ENCODE measurements at regions not wholly inside any gene's neighbourhood (a gene's known extent, or its start where the extent isn't known, plus 50 kb on each side); places are given as distances from the start of the nearest gene placed in this dataset.

DNA sequence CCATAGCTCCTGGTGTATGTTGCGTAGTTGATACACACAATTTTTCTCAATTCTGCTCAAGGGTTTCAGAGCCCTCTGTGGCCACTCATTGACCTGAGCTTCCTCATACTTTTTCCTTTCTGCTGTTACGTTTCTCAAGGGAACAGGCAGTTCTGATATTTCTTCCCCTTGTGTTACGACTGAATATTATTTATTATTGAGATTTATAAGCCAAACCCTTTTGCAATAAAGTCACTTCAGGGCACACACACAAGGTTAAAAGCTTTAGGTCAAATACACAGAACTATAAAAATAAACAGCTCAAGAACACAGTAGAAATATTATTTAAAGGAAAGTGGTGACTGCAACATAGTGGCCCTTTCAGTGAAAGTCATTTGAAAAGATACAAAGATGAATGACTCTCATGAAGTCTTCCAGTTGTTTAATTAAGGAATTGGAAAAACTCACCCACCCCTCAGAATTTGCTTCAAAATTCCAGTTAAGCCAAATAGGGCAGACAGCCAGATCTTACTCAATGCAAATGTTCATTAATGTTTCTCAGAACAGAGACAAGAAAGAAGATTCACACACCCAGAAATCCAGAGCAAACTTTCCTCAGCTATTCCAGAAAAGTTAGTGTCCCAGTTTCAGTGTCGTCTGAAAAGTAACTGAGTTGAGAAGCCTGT is 179.7 kb downstream of the TRIB2 start:
- H3K4me3 ChIP-seq = no peak overlapping the region
- TF ChIP-seq, protein P1, sequence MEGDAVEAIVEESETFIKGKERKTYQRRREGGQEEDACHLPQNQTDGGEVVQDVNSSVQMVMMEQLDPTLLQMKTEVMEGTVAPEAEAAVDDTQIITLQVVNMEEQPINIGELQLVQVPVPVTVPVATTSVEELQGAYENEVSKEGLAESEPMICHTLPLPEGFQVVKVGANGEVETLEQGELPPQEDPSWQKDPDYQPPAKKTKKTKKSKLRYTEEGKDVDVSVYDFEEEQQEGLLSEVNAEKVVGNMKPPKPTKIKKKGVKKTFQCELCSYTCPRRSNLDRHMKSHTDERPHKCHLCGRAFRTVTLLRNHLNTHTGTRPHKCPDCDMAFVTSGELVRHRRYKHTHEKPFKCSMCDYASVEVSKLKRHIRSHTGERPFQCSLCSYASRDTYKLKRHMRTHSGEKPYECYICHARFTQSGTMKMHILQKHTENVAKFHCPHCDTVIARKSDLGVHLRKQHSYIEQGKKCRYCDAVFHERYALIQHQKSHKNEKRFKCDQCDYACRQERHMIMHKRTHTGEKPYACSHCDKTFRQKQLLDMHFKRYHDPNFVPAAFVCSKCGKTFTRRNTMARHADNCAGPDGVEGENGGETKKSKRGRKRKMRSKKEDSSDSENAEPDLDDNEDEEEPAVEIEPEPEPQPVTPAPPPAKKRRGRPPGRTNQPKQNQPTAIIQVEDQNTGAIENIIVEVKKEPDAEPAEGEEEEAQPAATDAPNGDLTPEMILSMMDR (IDR thresholded peaks at IDR 0.05; ENCODE audit: borderline replicate concordance) = no peak
- DNase-seq = no peak
- H3K27ac ChIP-seq (replicated peaks) = peak overlapping the region; percentile 58
- intact Hi-C loops (cut with micrococcal nuclease) = no loop called here
- H3K4me1 ChIP-seq = no peaks in the 10 kb centered on the region
- H3K9me3 ChIP-seq (replicated peaks) = peaks cover 35% of the 10 kb centered on the region
- H3K27me3 ChIP-seq (ENCODE audit: low read depth) = no peaks in the 10 kb centered on the region
- H3K36me3 ChIP-seq = no peaks in the 10 kb centered on the region

DNA sequence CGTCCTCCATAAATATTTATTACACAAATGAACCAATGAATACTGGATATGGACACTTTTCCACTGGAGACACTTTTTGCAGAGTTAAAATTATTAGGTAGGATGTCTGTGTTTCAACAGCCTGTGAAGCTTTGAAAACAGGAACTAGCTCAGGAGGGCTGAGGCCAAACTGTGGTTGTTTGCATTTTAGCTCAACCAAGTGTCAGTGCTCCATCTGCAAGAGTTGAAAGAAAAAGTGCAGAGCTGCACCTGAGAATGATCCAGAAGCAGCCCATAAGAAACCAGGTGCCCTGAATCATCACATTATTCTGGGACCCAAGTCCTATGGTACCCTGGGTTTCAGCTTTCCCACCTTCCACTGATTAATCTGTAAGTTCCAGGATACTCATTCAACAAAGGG is 180.4 kb downstream of the TRIB2 start:
- peak overlapping the region; percentile 58 for H3K27ac ChIP-seq (replicated peaks)

DNA sequence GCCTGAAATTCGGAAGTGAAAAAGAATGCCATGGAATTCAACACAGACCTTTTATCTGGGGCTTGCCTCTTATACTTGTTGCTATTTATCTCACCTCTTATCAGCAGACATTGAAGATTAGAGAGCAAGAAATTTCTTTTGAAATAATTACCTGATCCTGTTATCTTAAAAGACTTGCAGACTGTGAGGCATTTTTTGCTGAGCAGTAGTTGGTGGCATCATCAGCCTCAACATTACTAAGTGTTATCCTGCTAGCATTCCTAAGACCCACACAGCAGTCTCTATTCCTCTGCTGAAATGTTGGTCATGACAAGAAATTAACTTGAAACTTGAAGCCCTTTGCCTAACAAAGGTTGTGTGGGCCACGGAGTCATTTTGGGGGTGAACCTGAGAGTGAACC is 186.5 kb downstream of the TRIB2 start:
- H3K4me3 ChIP-seq = no peak overlapping the region
- intact Hi-C loops (cut with micrococcal nuclease) = no loop called here
- TF ChIP-seq, protein P1 (IDR thresholded peaks at IDR 0.05; ENCODE audit: borderline replicate concordance) = no peak
- H3K9me3 ChIP-seq (replicated peaks) = no peaks in the 10 kb centered on the region
- no peaks in the 10 kb centered on the region for H3K36me3 ChIP-seq
- no peak for DNase-seq
- no peaks in the 10 kb centered on the region for H3K27me3 ChIP-seq (ENCODE audit: low read depth)
- no peak overlapping the region for H3K27ac ChIP-seq (replicated peaks)
- H3K4me1 ChIP-seq = peaks cover 8% of the 10 kb centered on the region

More for the DNA sequence above, 180.4 kb downstream of the TRIB2 start:
- DNase-seq = no peak
- peaks cover 28% of the 10 kb centered on the region for H3K9me3 ChIP-seq (replicated peaks)
- no peaks in the 10 kb centered on the region for H3K4me1 ChIP-seq
- no peaks in the 10 kb centered on the region for H3K27me3 ChIP-seq (ENCODE audit: low read depth)
- no peaks in the 10 kb centered on the region for H3K36me3 ChIP-seq
- TF ChIP-seq, protein P1 (IDR thresholded peaks at IDR 0.05; ENCODE audit: borderline replicate concordance) = no peak
- no peak overlapping the region for H3K4me3 ChIP-seq
- intact Hi-C loops (cut with micrococcal nuclease) = no loop called here

DNA sequence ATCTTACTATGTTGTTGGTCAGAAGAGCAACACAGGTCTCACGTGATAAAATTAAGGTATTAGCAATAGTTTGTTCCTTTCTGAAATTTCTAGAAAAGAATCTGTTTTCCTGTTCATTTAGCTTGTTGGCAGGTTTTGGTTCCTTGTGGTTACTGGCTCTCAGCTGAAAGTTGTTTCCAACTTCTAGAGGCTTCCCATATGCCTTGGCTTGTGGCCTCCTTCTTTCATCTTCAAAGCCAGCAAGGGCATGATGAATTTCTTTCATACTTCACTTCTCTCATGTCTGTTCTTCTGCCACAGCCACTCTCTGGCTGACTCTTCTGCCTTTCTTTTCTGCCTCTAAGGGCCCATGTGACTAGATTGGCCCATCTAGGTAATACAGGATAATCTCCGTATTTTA is 193.7 kb downstream of the TRIB2 start:
- Histone ChIP-seq H3K4me1 (no peaks in the 10 kb centered on the region), H3K36me3 (no peaks in the 10 kb centered on the region), H3K27me3 (ENCODE audit: low read depth) (no peaks in the 10 kb centered on the region), H3K9me3 (replicated peaks) (no peaks in the 10 kb centered on the region), H3K4me3 (no peak overlapping the region), H3K27ac (replicated peaks) (no peak overlapping the region)
- no peak for DNase-seq
- TF ChIP-seq, protein P1 (IDR thresholded peaks at IDR 0.05; ENCODE audit: borderline replicate concordance) = no peak
- intact Hi-C loops (cut with micrococcal nuclease) = no loop called here

DNA sequence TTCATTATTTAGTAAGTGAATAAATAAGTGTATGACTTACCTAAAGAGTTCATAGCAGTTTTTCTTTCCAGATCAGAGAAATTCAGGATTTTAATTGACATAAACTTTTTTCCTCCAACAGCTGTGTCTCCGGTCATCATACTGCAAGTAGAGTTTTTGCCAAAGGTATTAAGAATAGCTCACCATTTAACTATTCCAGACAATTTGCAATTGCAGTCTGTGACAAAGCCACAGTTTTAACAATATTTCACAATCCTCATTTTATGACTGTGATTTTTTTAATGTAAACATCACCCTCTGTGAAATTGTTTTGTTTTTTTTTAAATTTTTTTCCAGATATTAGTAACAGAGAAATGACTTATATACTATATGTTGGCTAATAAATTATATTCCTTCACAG is 199.1 kb downstream of the TRIB2 start:
- Histone ChIP-seq H3K27ac (replicated peaks) (no peak overlapping the region), H3K4me1 (peaks cover 19% of the 10 kb centered on the region), H3K9me3 (replicated peaks) (no peaks in the 10 kb centered on the region), H3K36me3 (no peaks in the 10 kb centered on the region), H3K27me3 (ENCODE audit: low read depth) (no peaks in the 10 kb centered on the region), H3K4me3 (no peak overlapping the region)
- TF ChIP-seq, protein P1 (IDR thresholded peaks at IDR 0.05; ENCODE audit: borderline replicate concordance) = no peak
- DNase-seq = no peak
- intact Hi-C loops (cut with micrococcal nuclease) = no loop called here

Measured in left ventricle myocardium inferior (tissue), 1 donor.